ENCODE measurements at regions not wholly inside any gene's neighbourhood (a gene's known extent, or its start where the extent isn't known, plus 50 kb on each side); places are given as distances from the start of the nearest gene placed in this dataset.

DNA sequence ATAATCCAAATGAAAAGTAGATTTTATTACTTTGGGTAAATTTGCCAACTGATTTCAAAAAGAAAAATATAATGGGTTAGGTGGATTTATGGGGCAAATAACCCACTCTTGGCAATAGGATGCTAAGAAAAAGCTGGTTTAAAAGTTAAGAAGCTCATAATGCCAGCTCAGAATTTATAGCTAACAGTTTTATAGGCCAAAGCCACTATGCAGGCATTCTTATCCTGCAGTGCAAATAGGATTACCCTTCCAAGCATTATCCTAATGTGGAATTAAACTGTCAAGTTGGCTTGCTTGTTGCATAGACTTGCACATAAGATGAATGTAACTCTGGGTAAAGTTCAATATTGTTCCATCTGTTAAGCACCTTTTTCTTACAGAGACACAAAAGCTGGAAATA lies 703.0 kb downstream of the PCDH18 start:
- Histone ChIP-seq H3K27me3 (no peaks in the 10 kb centered on the region), H3K9me3 (no peaks in the 10 kb centered on the region), H3K4me3 (no peak overlapping the region), H3K36me3 (no peaks in the 10 kb centered on the region)
- no peak for DNase-seq

- Histone ChIP-seq H3K4me3 (no peak overlapping the region), H3K9me3 (no peaks in the 10 kb centered on the region), H3K27me3 (no peaks in the 10 kb centered on the region), H3K36me3 (no peaks in the 10 kb centered on the region)
- no peak for DNase-seq
Measured at GRCh38 chr4:136823020-136823419, 709.3 kb downstream of the PCDH18 start.

DNA sequence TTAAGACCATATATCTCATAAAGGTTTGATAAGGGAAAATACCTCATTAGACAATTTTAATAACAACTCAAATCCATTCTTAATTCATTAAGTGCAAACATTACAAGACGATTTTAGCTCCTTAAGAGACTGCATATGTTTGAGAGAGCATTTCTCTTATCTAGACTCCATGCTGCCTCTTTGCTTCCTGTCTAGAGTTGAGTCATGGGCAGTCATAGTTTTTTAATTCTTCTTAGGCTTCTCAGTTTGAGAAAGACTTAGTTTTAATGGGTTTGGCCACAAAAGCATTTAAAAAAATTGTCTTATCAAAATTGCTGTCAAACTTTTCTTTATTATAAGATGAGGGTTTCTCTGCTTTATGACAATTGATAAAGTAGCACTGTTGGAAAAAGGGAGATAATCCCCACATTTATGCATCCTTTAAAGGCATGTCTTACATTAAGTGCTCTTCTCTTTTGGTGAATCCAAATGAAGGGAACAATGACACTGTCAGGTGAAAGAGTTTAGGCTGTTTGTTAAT lies 713.4 kb downstream of the PCDH18 start:
- Histone ChIP-seq H3K4me3 (no peak overlapping the region), H3K27me3 (no peaks in the 10 kb centered on the region), H3K36me3 (no peaks in the 10 kb centered on the region), H3K9me3 (no peaks in the 10 kb centered on the region)
- DNase-seq = no peak

DNA sequence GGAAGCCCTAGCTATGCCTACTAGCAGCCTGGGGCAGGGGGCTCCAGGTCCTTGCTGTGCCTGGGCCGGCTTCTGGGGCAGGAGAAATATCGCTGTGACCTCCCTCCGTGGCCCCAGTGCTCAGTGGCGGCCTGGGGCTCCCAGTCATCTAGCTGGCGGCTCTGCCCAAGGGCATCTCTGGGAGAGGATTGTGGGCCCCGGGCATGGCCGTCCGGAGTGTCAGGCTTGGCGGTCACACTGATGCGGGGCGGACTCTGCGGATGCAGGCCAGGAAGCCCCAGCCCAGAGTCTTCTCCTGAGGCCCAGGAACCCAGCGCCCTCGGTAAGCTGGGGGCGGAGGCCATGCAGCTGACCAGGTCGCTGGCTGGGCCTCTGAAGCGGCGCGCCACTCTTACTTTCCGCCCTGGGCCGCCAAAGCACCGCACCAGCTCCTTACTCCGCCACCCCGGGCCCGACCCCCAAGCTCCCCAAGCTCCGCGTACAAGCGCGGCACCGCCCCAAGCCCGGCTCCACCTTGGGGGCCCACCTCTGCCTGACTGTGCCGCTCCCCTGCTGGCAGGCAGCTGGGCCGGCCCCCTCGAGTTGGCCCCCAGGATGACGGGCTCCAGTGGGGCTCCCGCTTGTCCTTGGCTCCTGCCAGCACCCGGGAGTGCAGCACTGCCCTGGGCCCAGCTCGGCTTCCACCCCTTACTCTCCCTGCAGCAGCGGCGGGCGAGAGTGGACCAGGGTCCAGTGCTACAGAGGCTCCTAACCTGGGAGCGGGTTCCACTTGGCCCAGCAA lies 720.0 kb downstream of the PCDH18 start:
- Histone ChIP-seq H3K36me3 (no peaks in the 10 kb centered on the region), H3K4me3 (no peak overlapping the region), H3K27me3 (no peaks in the 10 kb centered on the region), H3K9me3 (no peaks in the 10 kb centered on the region)
- no peak for DNase-seq

GRCh38 chr4:136811496-136812077 lies 720.7 kb downstream of the PCDH18 start:
- H3K4me3 ChIP-seq = no peak overlapping the region
- H3K36me3 ChIP-seq = no peaks in the 10 kb centered on the region
- no peaks in the 10 kb centered on the region for H3K9me3 ChIP-seq
- DNase-seq = no peak
- H3K27me3 ChIP-seq = no peaks in the 10 kb centered on the region

- no peaks in the 10 kb centered on the region for H3K9me3 ChIP-seq
- peak; percentile 79 for DNase-seq
Measured at GRCh38 chr4:136810626-136811025, 721.7 kb downstream of the PCDH18 start.

GRCh38 chr4:136806844-136807243 lies 725.5 kb downstream of the PCDH18 start:
- H3K27me3 ChIP-seq = no peaks in the 10 kb centered on the region
- H3K9me3 ChIP-seq = no peaks in the 10 kb centered on the region
- DNase-seq = no peak
- no peaks in the 10 kb centered on the region for H3K36me3 ChIP-seq
- no peak overlapping the region for H3K4me3 ChIP-seq

More at GRCh38 chr4:136810626-136811025, 721.7 kb downstream of the PCDH18 start:
- Histone ChIP-seq H3K4me3 (no peak overlapping the region), H3K36me3 (no peaks in the 10 kb centered on the region), H3K27me3 (no peaks in the 10 kb centered on the region)

GRCh38 chr4:136805617-136806016 lies 726.7 kb downstream of the PCDH18 start:
- no peaks in the 10 kb centered on the region for H3K9me3 ChIP-seq
- H3K36me3 ChIP-seq = no peaks in the 10 kb centered on the region
- no peak overlapping the region for H3K4me3 ChIP-seq
- DNase-seq = no peak
- H3K27me3 ChIP-seq = no peaks in the 10 kb centered on the region

DNA sequence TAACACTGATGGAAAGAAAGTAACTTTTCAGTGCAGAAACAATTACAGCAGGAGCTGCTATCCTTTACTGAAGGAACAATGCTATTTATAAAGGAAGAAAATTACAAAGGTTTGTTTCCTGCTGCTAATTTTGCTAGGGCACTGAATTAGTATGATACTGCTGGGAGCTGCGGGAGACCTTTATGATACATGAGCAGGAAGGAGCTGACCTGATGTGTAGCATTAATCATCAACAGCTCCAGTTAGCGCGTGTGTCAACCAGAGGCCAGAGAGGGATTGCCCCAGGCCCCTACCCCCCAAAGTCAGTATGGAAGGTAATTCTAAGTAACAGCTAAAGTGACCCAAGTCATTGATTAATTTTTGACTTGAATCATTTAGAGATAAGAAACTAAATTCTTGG lies 728.9 kb downstream of the PCDH18 start:
- Histone ChIP-seq H3K9me3 (no peaks in the 10 kb centered on the region), H3K4me3 (no peak overlapping the region)
- no peak for DNase-seq

DNA sequence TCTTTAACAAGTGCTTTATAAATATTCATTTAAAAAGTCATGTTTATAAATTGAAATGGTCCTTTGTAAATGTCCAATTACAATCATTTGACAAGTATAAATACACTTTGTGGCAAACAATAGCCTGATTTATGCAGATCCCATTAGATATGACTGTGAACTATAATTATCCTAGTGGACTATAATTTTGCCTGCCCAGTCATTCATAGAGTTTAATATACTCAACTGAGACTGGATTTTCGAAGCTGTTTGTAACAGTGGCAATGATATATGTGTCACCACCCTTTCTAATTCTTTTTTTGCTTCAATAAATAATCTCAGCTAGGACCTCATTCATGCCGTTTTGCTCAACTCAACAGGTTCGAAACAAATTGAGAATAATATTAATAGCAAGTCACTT lies 732.0 kb downstream of the PCDH18 start:
- DNase-seq = no peak
- Histone ChIP-seq H3K36me3 (no peaks in the 10 kb centered on the region), H3K27me3 (no peaks in the 10 kb centered on the region), H3K4me3 (no peak overlapping the region), H3K9me3 (no peaks in the 10 kb centered on the region)

More for the DNA sequence above, 728.9 kb downstream of the PCDH18 start:
- Histone ChIP-seq H3K36me3 (no peaks in the 10 kb centered on the region), H3K27me3 (no peaks in the 10 kb centered on the region)

DNA sequence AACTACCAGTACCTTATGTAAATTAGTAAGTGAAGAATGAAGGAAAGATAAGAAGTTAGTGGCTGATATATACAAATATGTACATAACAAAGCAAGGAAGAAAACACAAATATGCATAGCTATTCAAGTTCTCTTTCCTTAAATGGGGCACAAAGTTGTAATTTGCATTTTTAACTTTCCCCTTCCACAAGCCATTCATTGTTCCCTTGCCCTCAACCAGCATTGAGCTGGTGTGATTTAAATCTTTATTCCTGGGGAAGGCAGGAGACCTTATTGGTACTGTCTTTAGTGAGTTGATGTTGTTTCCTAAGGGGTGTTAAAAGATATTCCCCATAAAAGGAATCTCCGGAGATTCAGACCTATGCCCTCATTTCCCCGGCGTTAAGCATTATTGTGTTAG lies 735.3 kb downstream of the PCDH18 start:
- Histone ChIP-seq H3K4me3 (no peak overlapping the region), H3K36me3 (no peaks in the 10 kb centered on the region), H3K27me3 (no peaks in the 10 kb centered on the region), H3K9me3 (no peaks in the 10 kb centered on the region)
- no peak for DNase-seq

- Histone ChIP-seq H3K36me3 (no peaks in the 10 kb centered on the region), H3K4me3 (no peak overlapping the region), H3K27me3 (no peaks in the 10 kb centered on the region), H3K9me3 (no peaks in the 10 kb centered on the region)
- no peak for DNase-seq
Measured at GRCh38 chr4:136793848-136794247, 738.4 kb downstream of the PCDH18 start.

DNA sequence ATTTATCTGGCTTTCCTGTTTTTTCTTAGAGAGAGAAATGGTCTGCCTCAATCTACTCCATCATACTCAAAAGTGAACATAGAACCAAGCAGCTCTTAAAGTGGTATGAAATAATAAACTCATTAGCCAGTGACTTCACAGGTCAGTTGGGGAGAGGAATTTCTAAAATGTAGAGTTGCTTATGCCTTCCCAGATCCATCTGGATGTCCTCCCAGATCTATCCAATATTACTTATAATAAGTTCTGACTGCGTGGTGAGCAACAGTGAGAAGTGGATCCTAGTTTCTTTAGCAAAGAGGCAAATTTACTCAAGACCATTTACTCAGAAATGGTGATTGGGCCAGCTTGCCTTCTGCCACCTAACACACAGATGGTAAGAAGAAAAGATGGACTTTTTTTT lies 748.0 kb downstream of the PCDH18 start:
- Histone ChIP-seq H3K27me3 (no peaks in the 10 kb centered on the region), H3K4me3 (no peak overlapping the region), H3K36me3 (no peaks in the 10 kb centered on the region), H3K9me3 (no peaks in the 10 kb centered on the region)
- DNase-seq = no peak

GRCh38 chr4:136769717-136770116 lies 762.6 kb downstream of the PCDH18 start:
- DNase-seq = no peak
- H3K9me3 ChIP-seq = no peaks in the 10 kb centered on the region
- H3K36me3 ChIP-seq = no peaks in the 10 kb centered on the region
- H3K4me3 ChIP-seq = no peak overlapping the region
- no peaks in the 10 kb centered on the region for H3K27me3 ChIP-seq

- no peak for DNase-seq
- Histone ChIP-seq H3K27me3 (no peaks in the 10 kb centered on the region), H3K4me3 (no peak overlapping the region), H3K9me3 (no peaks in the 10 kb centered on the region), H3K36me3 (no peaks in the 10 kb centered on the region)
Measured at GRCh38 chr4:136768925-136769275, 763.4 kb downstream of the PCDH18 start.

- H3K27me3 ChIP-seq = no peaks in the 10 kb centered on the region
- H3K36me3 ChIP-seq = no peaks in the 10 kb centered on the region
- H3K4me3 ChIP-seq = no peak overlapping the region
- no peak for DNase-seq
- H3K9me3 ChIP-seq = no peaks in the 10 kb centered on the region
Measured at GRCh38 chr4:136768213-136768924, 763.9 kb downstream of the PCDH18 start.

DNA sequence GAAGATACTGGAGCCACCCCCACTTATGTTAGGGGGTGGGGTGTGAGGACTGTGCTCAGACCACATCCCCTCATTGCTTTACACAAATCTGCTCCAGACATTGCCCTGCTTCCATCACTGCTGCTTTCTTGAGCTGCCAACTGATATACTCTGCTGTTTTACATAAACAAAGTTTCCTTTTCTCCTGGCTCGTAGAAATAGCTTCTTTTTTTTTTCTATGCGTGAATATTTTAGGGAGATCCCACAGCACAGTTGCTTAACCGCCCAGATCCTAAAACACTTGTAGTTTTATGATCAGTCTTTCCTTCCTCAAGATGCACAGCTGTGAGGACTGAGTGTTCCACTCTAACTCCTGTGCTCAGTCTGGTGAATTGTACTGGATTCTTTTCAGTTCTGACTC lies 768.4 kb downstream of the PCDH18 start:
- DNase-seq = no peak
- H3K9me3 ChIP-seq = no peaks in the 10 kb centered on the region

More for the DNA sequence above, 768.4 kb downstream of the PCDH18 start:
- Histone ChIP-seq H3K4me3 (no peak overlapping the region), H3K36me3 (no peaks in the 10 kb centered on the region), H3K27me3 (no peaks in the 10 kb centered on the region)

Data from MG63 (cell line).